H9 (cell line): ENCODE measurements at regions not wholly inside any gene's neighbourhood (a gene's known extent, or its start where the extent isn't known, plus 50 kb on each side); places are given as distances from the start of the nearest gene placed in this dataset.

Experiments
- DNase-seq: peaks from one replicate; pipeline ENCODE4 v3.0.0-alpha.2; 2017
- H2AFZ ChIP-seq: one replicate; pipeline ENCODE4 v1.6.1; 2013; ENCODE audit warnings: mild to moderate bottlenecking, low read length, control low read depth, moderate library complexity
- H2AK5ac ChIP-seq: 2 replicates; pipeline ENCODE4 v1.6.1; 2013; ENCODE audit warnings: low read length, control low read depth, mixed read lengths; ENCODE audit not compliant: insufficient read length
- H2BK120ac ChIP-seq: one replicate; pipeline ENCODE4 v1.6.1; 2013; ENCODE audit warnings: low read depth, mild to moderate bottlenecking, low read length, control low read depth, inconsistent platforms; ENCODE audit not compliant: poor library complexity, severe bottlenecking
- H2BK12ac ChIP-seq: 2 replicates; pipeline ENCODE4 v1.6.1; 2013; ENCODE audit warnings: low read length, control low read depth, mixed read lengths, low read depth; ENCODE audit not compliant: insufficient read length
- H2BK15ac ChIP-seq: 2 replicates; pipeline ENCODE4 v1.6.1; 2013; ENCODE audit warnings: low read depth, low read length, control low read depth
- H2BK20ac ChIP-seq: one replicate; pipeline ENCODE4 v1.6.1; 2013; ENCODE audit warnings: low read depth, mild to moderate bottlenecking, low read length, control low read depth, inconsistent platforms; ENCODE audit not compliant: poor library complexity, severe bottlenecking
- H2BK5ac ChIP-seq: 2 replicates; pipeline ENCODE4 v1.6.1; 2013; ENCODE audit warnings: low read length, control low read depth, mixed read lengths; ENCODE audit not compliant: insufficient read length
- H3K14ac ChIP-seq: 2 replicates; pipeline ENCODE4 v1.6.1; 2013; ENCODE audit warnings: low read length, control low read depth; ENCODE audit not compliant: insufficient read depth
- H3K18ac ChIP-seq: 2 replicates; pipeline ENCODE4 v1.6.1; 2013; ENCODE audit warnings: low read depth, mild to moderate bottlenecking, mixed read lengths, low read length, control low read depth; ENCODE audit not compliant: insufficient read length
- H3K23ac ChIP-seq: 2 replicates; pipeline ENCODE4 v1.6.1; 2013; ENCODE audit warnings: low read length, control low read depth, mixed read lengths, low read depth; ENCODE audit not compliant: insufficient read length
- H3K23me2 ChIP-seq: 2 replicates; pipeline ENCODE4 v1.6.1; 2013; ENCODE audit warnings: low read depth, mild to moderate bottlenecking, mixed read lengths, low read length, control low read depth; ENCODE audit not compliant: insufficient read length, poor library complexity, severe bottlenecking
- H3K27ac ChIP-seq: 2 replicates; pipeline ENCODE4 v1.5.1; 2013; ENCODE audit warnings: low read length, control low read depth, mixed read lengths, low read depth; ENCODE audit not compliant: insufficient read length
- H3K27me3 ChIP-seq: 2 replicates; pipeline ENCODE4 v1.6.1; 2013; ENCODE audit warnings: low read length, control low read depth, inconsistent platforms; ENCODE audit not compliant: insufficient read depth
- H3K4ac ChIP-seq: 2 replicates; pipeline ENCODE4 v1.6.1; 2013; ENCODE audit warnings: low read depth, mild to moderate bottlenecking, control low read depth, inconsistent platforms, low read length, moderate library complexity
- H3K4me1 ChIP-seq: 2 replicates; pipeline ENCODE4 v1.6.1; 2013; ENCODE audit warnings: low read length, control low read depth, inconsistent platforms; ENCODE audit not compliant: insufficient read depth
- H3K4me2 ChIP-seq: 2 replicates; pipeline ENCODE4 v1.6.1; 2013; ENCODE audit warnings: low read length, control low read depth, mixed read lengths; ENCODE audit not compliant: insufficient read length, insufficient read depth
- H3K56ac ChIP-seq: 2 replicates; pipeline ENCODE4 v1.6.1; 2013; ENCODE audit warnings: low read depth, mild to moderate bottlenecking, mixed read lengths, low read length, control low read depth; ENCODE audit not compliant: insufficient read length
- H3K79me1 ChIP-seq: 2 replicates; pipeline ENCODE4 v1.6.1; 2013; ENCODE audit warnings: low read depth, mild to moderate bottlenecking, moderate library complexity, low read length, control low read depth, inconsistent platforms; ENCODE audit not compliant: insufficient read depth, poor library complexity, severe bottlenecking
- H3K79me2 ChIP-seq: 2 replicates; pipeline ENCODE4 v1.6.1; 2013; ENCODE audit warnings: low read length, control low read depth, inconsistent platforms; ENCODE audit not compliant: insufficient read depth
- H3K9ac ChIP-seq: 2 replicates; pipeline ENCODE4 v1.6.1; 2013; ENCODE audit warnings: low read length, control low read depth, mixed read lengths; ENCODE audit not compliant: insufficient read length; ENCODE audit errors: extremely low read depth
- H3K9me3 ChIP-seq: one replicate; pipeline ENCODE4 v1.6.1; 2013; ENCODE audit warnings: low read depth, low read length, inconsistent platforms; ENCODE audit not compliant: control insufficient read depth
- H3T11ph ChIP-seq: one replicate; pipeline ENCODE4 v1.6.1; 2013; ENCODE audit warnings: mild to moderate bottlenecking, low read length, control low read depth, inconsistent platforms
- H4K20me1 ChIP-seq: one replicate; pipeline ENCODE4 v1.6.1; 2013; ENCODE audit not compliant: control insufficient read depth, insufficient read length, insufficient read depth
- H4K5ac ChIP-seq: 2 replicates; pipeline ENCODE4 v1.6.1; 2013; ENCODE audit warnings: low read depth, mild to moderate bottlenecking, mixed read lengths, low read length, control low read depth; ENCODE audit not compliant: insufficient read length
- H4K8ac ChIP-seq: replicated peaks from 2 replicates; pipeline ENCODE4 v1.6.1; 2013; ENCODE audit warnings: low read length, control low read depth, mixed read lengths, low read depth; ENCODE audit not compliant: insufficient read length
- H4K91ac ChIP-seq: 2 replicates; pipeline ENCODE4 v1.6.1; 2013; ENCODE audit warnings: low read depth, mild to moderate bottlenecking, moderate library complexity, mixed read lengths, low read length, control low read depth; ENCODE audit not compliant: insufficient read length
- H3K27ac Mint-ChIP-seq, 3 experiments: 2 replicates in 2 of 3; 3 replicates in 1 of 3; pipeline ENCODE4 v1.8.0; 2020 to 2021; ENCODE audit warnings: mixed read lengths in 3 of 3, mild to moderate bottlenecking in 1 of 3, moderate library complexity in 1 of 3
- H3K27me3 Mint-ChIP-seq: 2 replicates; pipeline ENCODE4 v1.8.0; 2021; ENCODE audit warnings: low read depth, mild to moderate bottlenecking, moderate library complexity, mixed read lengths
- H3K36me3 Mint-ChIP-seq, 3 experiments: 2 replicates in 2 of 3; 3 replicates in 1 of 3; pipeline ENCODE4 v1.8.0; 2020 to 2021; ENCODE audit warnings: low read depth in 3 of 3, mixed read lengths in 3 of 3; ENCODE audit not compliant: insufficient read depth in 1 of 3
- H3K4me1 Mint-ChIP-seq, 2 experiments: 2 replicates each; pipeline ENCODE4 v1.8.0; 2020; ENCODE audit warnings: mixed read lengths in 2 of 2
- H3K4me3 Mint-ChIP-seq, 2 experiments: 2 replicates in 1 of 2; 3 replicates in 1 of 2; pipeline ENCODE4 v1.8.0; 2020 to 2021; ENCODE audit warnings: mild to moderate bottlenecking in 2 of 2, mixed read lengths in 2 of 2, moderate library complexity in 1 of 2
- H3K9me3 Mint-ChIP-seq, 2 experiments: 2 replicates in 1 of 2; 3 replicates in 1 of 2; pipeline ENCODE4 v1.8.0; 2020; ENCODE audit warnings: mild to moderate bottlenecking in 2 of 2, mixed read lengths in 2 of 2, moderate library complexity in 1 of 2
- TF ChIP-seq, protein P1 (sequence below): fragments of 200-600 bp; sonication (generic); conservative IDR thresholded peaks from 3 replicates; pipeline ENCODE4 v1.8.0; 2021; ENCODE audit warnings: antibody characterized with exemption, mild to moderate bottlenecking

DNA sequence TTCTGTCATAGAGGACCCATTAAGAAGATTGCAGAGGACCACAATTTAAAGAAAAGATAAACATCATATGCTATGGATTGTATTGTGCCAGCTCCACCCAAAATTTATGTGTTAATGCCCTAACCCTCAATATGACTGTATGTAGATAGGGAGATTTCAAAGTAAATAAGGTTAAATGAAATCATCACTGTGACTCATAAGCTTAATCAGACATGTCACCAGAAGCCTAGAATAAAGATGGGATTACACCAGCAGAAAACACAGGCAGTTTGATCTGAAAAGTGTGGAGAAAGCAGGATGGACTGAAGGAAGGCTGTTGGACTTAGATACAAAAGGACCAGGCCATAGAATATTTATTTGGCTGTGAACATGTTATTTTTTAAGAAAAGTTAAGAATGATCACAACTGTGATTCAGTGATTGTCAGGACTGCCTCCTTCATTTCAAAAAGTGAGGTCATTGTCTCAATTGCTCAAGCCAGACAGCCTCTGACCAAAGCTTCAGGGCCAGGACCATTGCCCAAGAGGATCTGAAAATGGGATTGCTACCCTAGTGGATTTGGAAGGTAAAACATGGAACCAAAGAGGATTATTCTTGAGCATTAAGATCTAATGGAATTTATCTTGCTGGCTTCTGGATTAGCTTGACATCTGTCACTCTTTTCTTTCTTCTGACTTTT lies 270.8 kb upstream of the POM121L12 start:
- no peak overlapping the region for H2BK12ac ChIP-seq
- no peak overlapping the region for H3K14ac ChIP-seq
- H3K9me3 Mint-ChIP-seq: no peaks in the 10 kb centered on the region; a peak in 1 of 5 replicates
- H3K27ac Mint-ChIP-seq: no peak overlapping the region
- H2BK5ac ChIP-seq: no peak overlapping the region
- no peaks in the 10 kb centered on the region for H3K79me1 ChIP-seq
- no peak overlapping the region for H2BK120ac ChIP-seq
- H3K4me1 Mint-ChIP-seq: no peaks in the 10 kb centered on the region
- no peaks in the 10 kb centered on the region for H3K9me3 ChIP-seq
- H3K4me3 Mint-ChIP-seq: no peak overlapping the region
- H3K23ac ChIP-seq: no peak overlapping the region
- no peak overlapping the region for H2BK15ac ChIP-seq
- H3K4me2 ChIP-seq: no peak overlapping the region
- no peak overlapping the region for H3K9ac ChIP-seq
- H4K5ac ChIP-seq: no peak overlapping the region
- H3K23me2 ChIP-seq: no peaks in the 10 kb centered on the region
- no peak overlapping the region for H4K91ac ChIP-seq
- no peaks in the 10 kb centered on the region for H3K79me2 ChIP-seq
- no peak overlapping the region for H4K8ac ChIP-seq
- no peak overlapping the region for H3K56ac ChIP-seq
- no peaks in the 10 kb centered on the region for H3K27me3 Mint-ChIP-seq
- H2AK5ac ChIP-seq: no peak overlapping the region
- H3K27ac ChIP-seq: no peak overlapping the region
- TF ChIP-seq, protein P1, sequence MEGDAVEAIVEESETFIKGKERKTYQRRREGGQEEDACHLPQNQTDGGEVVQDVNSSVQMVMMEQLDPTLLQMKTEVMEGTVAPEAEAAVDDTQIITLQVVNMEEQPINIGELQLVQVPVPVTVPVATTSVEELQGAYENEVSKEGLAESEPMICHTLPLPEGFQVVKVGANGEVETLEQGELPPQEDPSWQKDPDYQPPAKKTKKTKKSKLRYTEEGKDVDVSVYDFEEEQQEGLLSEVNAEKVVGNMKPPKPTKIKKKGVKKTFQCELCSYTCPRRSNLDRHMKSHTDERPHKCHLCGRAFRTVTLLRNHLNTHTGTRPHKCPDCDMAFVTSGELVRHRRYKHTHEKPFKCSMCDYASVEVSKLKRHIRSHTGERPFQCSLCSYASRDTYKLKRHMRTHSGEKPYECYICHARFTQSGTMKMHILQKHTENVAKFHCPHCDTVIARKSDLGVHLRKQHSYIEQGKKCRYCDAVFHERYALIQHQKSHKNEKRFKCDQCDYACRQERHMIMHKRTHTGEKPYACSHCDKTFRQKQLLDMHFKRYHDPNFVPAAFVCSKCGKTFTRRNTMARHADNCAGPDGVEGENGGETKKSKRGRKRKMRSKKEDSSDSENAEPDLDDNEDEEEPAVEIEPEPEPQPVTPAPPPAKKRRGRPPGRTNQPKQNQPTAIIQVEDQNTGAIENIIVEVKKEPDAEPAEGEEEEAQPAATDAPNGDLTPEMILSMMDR: no peak
- H3K27me3 ChIP-seq: no peaks in the 10 kb centered on the region
- no peaks in the 10 kb centered on the region for H3K4me1 ChIP-seq
- H3K4ac ChIP-seq: no peak overlapping the region
- no peak overlapping the region for H3T11ph ChIP-seq
- no peaks in the 10 kb centered on the region for H3K36me3 Mint-ChIP-seq
- no peak for DNase-seq
- no peak overlapping the region for H3K18ac ChIP-seq
- no peaks in the 10 kb centered on the region for H4K20me1 ChIP-seq
- no peak overlapping the region for H2BK20ac ChIP-seq
- no peak overlapping the region for H2AFZ ChIP-seq
